ENCODE measurements at regions not wholly inside any gene's neighbourhood (a gene's known extent, or its start where the extent isn't known, plus 50 kb on each side); places are given as distances from the start of the nearest gene placed in this dataset.
"Not testable (repeated sequence)": the region's sequence is repeated elsewhere in the genome, so short reads cannot be mapped to it uniquely, and the experiment has no call there.

DNA sequence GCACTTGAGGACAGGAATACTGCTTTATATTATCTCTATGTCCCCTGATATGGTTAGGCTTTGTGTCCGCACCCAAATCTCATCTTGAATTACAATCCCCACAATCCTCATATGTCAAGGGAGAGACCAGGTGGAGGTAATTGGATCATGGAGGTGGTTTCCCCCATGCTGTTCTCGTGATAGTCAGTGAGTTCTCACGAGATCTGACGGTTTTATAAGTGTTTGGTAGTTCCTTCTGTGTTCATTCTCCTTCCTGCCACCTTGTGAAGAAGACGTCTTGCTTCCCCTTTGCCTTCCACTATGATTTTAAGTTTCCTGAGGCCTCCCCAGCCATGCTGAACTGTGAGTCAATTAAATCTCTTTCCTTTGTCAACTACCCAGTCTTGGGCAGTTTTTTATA is 51.7 kb upstream of the MDGA1 start:
- H3K27me3 ChIP-seq (replicated peaks; ENCODE audit: control insufficient read depth, insufficient read depth, low read length): peaks cover 25% of the 10 kb centered on the region
- not testable (repeated sequence) for H3K36me3 ChIP-seq (ENCODE audit: control insufficient read depth, insufficient read depth, low read length, severe bottlenecking); DNase-seq (ENCODE audit: low read depth); H3K4me1 ChIP-seq (ENCODE audit: control insufficient read depth, insufficient read depth, low read length); H3K9me3 ChIP-seq (ENCODE audit: control insufficient read depth, low read length); H3K9ac ChIP-seq (ENCODE audit: low read length); H3K4me3 ChIP-seq (ENCODE audit: low read length)

DNA sequence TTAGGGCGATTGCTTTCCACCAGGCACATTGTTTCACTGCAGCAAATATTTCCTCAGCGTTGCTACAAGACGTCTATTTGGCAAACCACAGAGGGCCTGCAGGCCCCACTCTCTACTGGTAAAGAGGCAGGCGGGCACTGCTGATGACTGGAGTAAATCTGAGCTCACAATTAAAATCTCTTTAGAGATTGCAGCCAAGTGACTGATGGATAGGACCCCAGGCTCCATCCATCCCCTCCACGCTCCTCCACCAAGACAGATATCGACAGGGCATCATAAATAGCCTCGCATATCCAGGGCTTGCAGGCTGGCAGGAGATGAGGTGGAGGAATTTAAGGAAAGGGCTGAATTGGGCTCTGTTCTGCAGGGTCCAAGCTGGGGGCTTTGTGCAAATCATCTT is 50.4 kb upstream of the MDGA1 start:
- Histone ChIP-seq H3K27me3 (replicated peaks; ENCODE audit: control insufficient read depth, insufficient read depth, low read length) (peaks cover 31% of the 10 kb centered on the region), H3K9me3 (ENCODE audit: control insufficient read depth, low read length) (no peaks in the 10 kb centered on the region), H3K4me1 (ENCODE audit: control insufficient read depth, insufficient read depth, low read length) (no peaks in the 10 kb centered on the region), H3K36me3 (ENCODE audit: control insufficient read depth, insufficient read depth, low read length, severe bottlenecking) (no peaks in the 10 kb centered on the region), H3K9ac (ENCODE audit: low read length) (no peak overlapping the region), H3K4me3 (ENCODE audit: low read length) (no peak overlapping the region)
- no peak for DNase-seq (ENCODE audit: low read depth)

Data from adipocyte (in vitro differentiated cells).